Tibial artery (tissue), 4 donors: ENCODE measurements at regions not wholly inside any gene's neighbourhood (a gene's known extent, or its start where the extent isn't known, plus 50 kb on each side); places are given as distances from the start of the nearest gene placed in this dataset.

Experiments used
- DNase-seq, 2 donors: peaks; one replicate each; pipeline ENCODE4 v3.0.0-alpha.2; 2019
- H3K27ac ChIP-seq, 2 donors: fragments of 200-600 bp; sonication (generic) in 1 of 2; 1 replicate in 1 of 2; 2 replicates in 1 of 2; pipeline ENCODE4 v1.5.1; 2018 to 2019; ENCODE audit warnings: mild to moderate bottlenecking in 1 of 2
- H3K27me3 ChIP-seq, 2 donors: fragments of 200-600 bp; sonication (generic) in 1 of 2; one replicate each; pipeline versions ENCODE4 v1.5.1 to v1.6.0; 2016 to 2019
- H3K36me3 ChIP-seq, 3 donors: fragments of 200-600 bp; sonication (generic) in 2 of 3; one replicate each; pipeline ENCODE4 v1.5.1; 2016 to 2019; ENCODE audit warnings: mild to moderate bottlenecking in 2 of 3
- H3K4me1 ChIP-seq, 4 donors: fragments of 200-600 bp; sonication (generic) in 2 of 4; 1 replicate in 3 of 4; 2 replicates in 1 of 4; pipeline ENCODE4 v1.5.1; 2016 to 2019
- H3K4me3 ChIP-seq, 2 donors: fragments of 200-600 bp; sonication (generic) in 1 of 2; 1 replicate in 1 of 2; 2 replicates in 1 of 2; pipeline ENCODE4 v1.5.1; 2018 to 2019; ENCODE audit warnings: mild to moderate bottlenecking in 2 of 2
- H3K9me3 ChIP-seq, 3 donors: fragments of 200-600 bp; sonication (generic) in 1 of 3; one replicate each; pipeline ENCODE4 v1.5.1; 2016 to 2019
- CTCF ChIP-seq, 2 experiments: fragments of 200-600 bp in 1 of 2; fragments of 450-650 bp in 1 of 2; IDR thresholded peaks; one replicate each; pipeline ENCODE4 v1.5.1; 2017 to 2019; ENCODE audit warnings: antibody characterized with exemption in 2 of 2, mild to moderate bottlenecking in 1 of 2, moderate library complexity in 1 of 2
- intact Hi-C: fragments of 100-400 bp; cut with DNase I; formaldehyde crosslinking; loops from one replicate; pipeline ENCODE4 v1.15.0; 2023; ENCODE audit warnings: low total_unique reads

GRCh38 chr2:133666621-133667020, 98.4 kb upstream of the NCKAP5 start:
- Histone ChIP-seq H3K4me3 (no peak overlapping the region), H3K9me3 (peaks cover 0 to 15% (median 3%) of the 10 kb centered on the region in 3 donors), H3K27me3 (no peaks in the 10 kb centered on the region), H3K36me3 (no peaks in the 10 kb centered on the region), H3K27ac (no peak overlapping the region), H3K4me1 (no peaks in the 10 kb centered on the region)
- intact Hi-C loops, result no loop called here
- TF ChIP-seq CTCF (IDR thresholded peaks at IDR 0.05), result no peak
- no peak for DNase-seq

- H3K4me3 ChIP-seq, result no peak overlapping the region
- no peak for TF ChIP-seq CTCF (IDR thresholded peaks at IDR 0.05)
- intact Hi-C loops, result no loop called here
These were observed 98.8 kb upstream of the NCKAP5 start for GRCh38 chr2:133667085-133667484.

GRCh38 chr2:133667968-133668367, 99.7 kb upstream of the NCKAP5 start:
- Histone ChIP-seq H3K27me3 (no peaks in the 10 kb centered on the region), H3K4me3 (no peak overlapping the region), H3K36me3 (no peaks in the 10 kb centered on the region), H3K4me1 (peaks cover 0 to 5% (median 4%) of the 10 kb centered on the region in 4 donors), H3K27ac (no peak overlapping the region), H3K9me3 (peaks cover 0 to 15% (median 3%) of the 10 kb centered on the region in 3 donors)
- DNase-seq, result no peak
- intact Hi-C loops, result no loop called here
- TF ChIP-seq CTCF (IDR thresholded peaks at IDR 0.05), result no peak

More at GRCh38 chr2:133667085-133667484, 98.8 kb upstream of the NCKAP5 start:
- DNase-seq, result no peak
- no peaks in the 10 kb centered on the region for H3K27me3 ChIP-seq
- peaks cover 0 to 15% (median 3%) of the 10 kb centered on the region in 3 donors for H3K9me3 ChIP-seq
- no peak overlapping the region for H3K27ac ChIP-seq
- no peaks in the 10 kb centered on the region for H3K4me1 ChIP-seq
- H3K36me3 ChIP-seq, result no peaks in the 10 kb centered on the region

- intact Hi-C loops, result no loop called here
- Histone ChIP-seq H3K27ac (no peak overlapping the region), H3K9me3 (peaks cover 0 to 15% (median 3%) of the 10 kb centered on the region in 3 donors), H3K4me3 (no peak overlapping the region), H3K4me1 (peaks cover 5 to 11% (median 9%) of the 10 kb centered on the region in 4 donors), H3K27me3 (no peaks in the 10 kb centered on the region), H3K36me3 (no peaks in the 10 kb centered on the region)
- TF ChIP-seq CTCF (IDR thresholded peaks at IDR 0.05), result no peak
- no peak for DNase-seq
These were observed 100.3 kb upstream of the NCKAP5 start for GRCh38 chr2:133668547-133668946.

- Histone ChIP-seq H3K9me3 (peaks cover 0 to 7% (median 0%) of the 10 kb centered on the region in 3 donors), H3K27ac (no peak overlapping the region), H3K4me3 (no peak overlapping the region), H3K4me1 (peaks cover 12 to 41% (median 24%) of the 10 kb centered on the region in 4 donors), H3K27me3 (no peaks in the 10 kb centered on the region), H3K36me3 (no peaks in the 10 kb centered on the region)
- no peak for DNase-seq
- intact Hi-C loops, result no loop called here
- TF ChIP-seq CTCF (IDR thresholded peaks at IDR 0.05), result no peak
These were observed 105.1 kb upstream of the NCKAP5 start for GRCh38 chr2:133673305-133673905.
